ENCODE measurements at regions not wholly inside any gene's neighbourhood (a gene's known extent, or its start where the extent isn't known, plus 50 kb on each side); places are given as distances from the start of the nearest gene placed in this dataset.

DNA sequence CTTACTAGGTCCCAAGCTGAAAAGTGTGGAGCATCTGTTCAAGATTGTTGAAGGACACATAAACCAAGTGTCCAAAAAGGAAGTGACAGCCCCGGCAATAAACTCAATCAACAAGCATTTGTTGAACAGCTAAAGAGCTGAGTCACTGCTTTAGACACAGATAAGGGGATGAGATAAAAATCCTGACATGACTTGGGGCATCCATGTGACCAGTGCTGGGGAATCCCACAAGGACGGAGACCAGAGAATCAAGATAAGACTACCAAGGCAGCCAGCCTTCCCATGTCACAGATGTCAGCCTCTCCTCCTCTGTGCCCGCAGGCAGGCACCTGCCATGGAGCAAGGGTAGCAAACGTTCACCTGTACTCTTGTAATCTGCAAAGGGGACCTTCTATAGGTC lies 118.6 kb upstream of the KAZN start:
- Mint-ChIP-seq H3K27ac (no peak overlapping the region), H3K4me1 (ENCODE audit: low read depth) (no peaks in the 10 kb centered on the region), H3K36me3 (no peaks in the 10 kb centered on the region), H3K27me3 (no peaks in the 10 kb centered on the region), H3K9me3 (ENCODE audit: low read depth) (no peaks in the 10 kb centered on the region), H3K4me3 (no peak overlapping the region)

- no peak overlapping the region for H3K4me3 Mint-ChIP-seq
- no peaks in the 10 kb centered on the region for H3K4me1 Mint-ChIP-seq (ENCODE audit: low read depth)
- H3K36me3 Mint-ChIP-seq: no peaks in the 10 kb centered on the region
- no peaks in the 10 kb centered on the region for H3K9me3 Mint-ChIP-seq (ENCODE audit: low read depth)
- H3K27me3 Mint-ChIP-seq: no peaks in the 10 kb centered on the region
- H3K27ac Mint-ChIP-seq: no peak overlapping the region
Measured at GRCh38 chr1:14482784-14483450, 115.6 kb upstream of the KAZN start.

GRCh38 chr1:14485285-14485684 lies 113.2 kb upstream of the KAZN start:
- Mint-ChIP-seq H3K27ac (no peak overlapping the region), H3K9me3 (ENCODE audit: low read depth) (no peaks in the 10 kb centered on the region), H3K36me3 (no peaks in the 10 kb centered on the region), H3K27me3 (peaks cover 2% of the 10 kb centered on the region), H3K4me3 (no peak overlapping the region), H3K4me1 (ENCODE audit: low read depth) (no peaks in the 10 kb centered on the region)

DNA sequence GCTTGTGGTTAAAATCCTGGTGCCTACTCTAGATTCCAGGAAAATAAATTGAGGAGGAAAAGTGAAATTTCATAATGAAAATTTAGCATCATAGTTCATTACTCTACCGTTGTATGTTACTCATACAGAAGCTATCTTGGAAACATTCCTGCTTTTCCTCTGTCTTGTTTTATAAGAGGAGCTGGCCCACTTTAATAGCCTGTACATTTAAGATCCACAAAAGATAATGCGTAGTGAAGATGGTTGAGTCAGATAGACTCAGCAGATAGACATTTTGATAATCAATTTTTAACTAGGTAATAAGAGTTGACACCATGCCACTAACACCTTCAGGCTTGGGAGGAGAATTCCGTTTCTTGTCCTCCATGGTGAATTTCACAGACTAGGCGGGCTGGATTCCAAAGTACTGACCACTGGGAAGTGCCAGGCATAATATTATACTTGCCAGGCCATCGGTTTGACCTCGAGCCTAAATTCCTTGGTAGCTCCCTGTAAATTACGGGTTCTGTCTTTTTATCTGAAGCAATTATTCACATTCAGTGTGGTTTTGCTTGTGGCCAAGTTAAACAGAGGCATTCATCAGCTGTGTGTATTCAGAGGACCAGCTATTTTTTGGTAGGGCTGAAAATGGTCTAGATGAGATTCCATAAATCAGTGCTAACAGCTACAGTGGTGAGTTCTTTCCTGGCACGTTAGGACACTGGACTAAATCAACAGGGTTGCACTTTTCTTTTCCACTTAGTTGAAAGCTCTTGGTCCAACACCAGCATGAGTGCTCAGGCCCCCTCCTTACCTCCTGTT lies 111.9 kb upstream of the KAZN start:
- no peaks in the 10 kb centered on the region for H3K36me3 Mint-ChIP-seq
- peaks cover 2% of the 10 kb centered on the region for H3K27me3 Mint-ChIP-seq
- no peak overlapping the region for H3K27ac Mint-ChIP-seq
- H3K4me3 Mint-ChIP-seq: no peak overlapping the region
- no peaks in the 10 kb centered on the region for H3K4me1 Mint-ChIP-seq (ENCODE audit: low read depth)
- H3K9me3 Mint-ChIP-seq (ENCODE audit: low read depth): no peaks in the 10 kb centered on the region

GRCh38 chr1:14487671-14488070 lies 110.8 kb upstream of the KAZN start:
- Mint-ChIP-seq H3K27me3 (peaks cover 2% of the 10 kb centered on the region), H3K4me1 (ENCODE audit: low read depth) (no peaks in the 10 kb centered on the region), H3K27ac (no peak overlapping the region), H3K36me3 (no peaks in the 10 kb centered on the region), H3K9me3 (ENCODE audit: low read depth) (no peaks in the 10 kb centered on the region), H3K4me3 (no peak overlapping the region)

- no peaks in the 10 kb centered on the region for H3K4me1 Mint-ChIP-seq (ENCODE audit: low read depth)
- no peak overlapping the region for H3K27ac Mint-ChIP-seq
- peaks cover 14% of the 10 kb centered on the region for H3K27me3 Mint-ChIP-seq
Measured at GRCh38 chr1:14494911-14495310, 103.6 kb upstream of the KAZN start.

GRCh38 chr1:14495381-14495780 lies 103.1 kb upstream of the KAZN start:
- Mint-ChIP-seq H3K9me3 (ENCODE audit: low read depth) (peaks cover 3% of the 10 kb centered on the region), H3K36me3 (no peaks in the 10 kb centered on the region), H3K4me1 (ENCODE audit: low read depth) (no peaks in the 10 kb centered on the region), H3K27ac (no peak overlapping the region), H3K4me3 (no peak overlapping the region), H3K27me3 (peaks cover 14% of the 10 kb centered on the region)

More at GRCh38 chr1:14494911-14495310, 103.6 kb upstream of the KAZN start:
- Mint-ChIP-seq H3K9me3 (ENCODE audit: low read depth) (peaks cover 3% of the 10 kb centered on the region), H3K4me3 (no peak overlapping the region), H3K36me3 (no peaks in the 10 kb centered on the region)

DNA sequence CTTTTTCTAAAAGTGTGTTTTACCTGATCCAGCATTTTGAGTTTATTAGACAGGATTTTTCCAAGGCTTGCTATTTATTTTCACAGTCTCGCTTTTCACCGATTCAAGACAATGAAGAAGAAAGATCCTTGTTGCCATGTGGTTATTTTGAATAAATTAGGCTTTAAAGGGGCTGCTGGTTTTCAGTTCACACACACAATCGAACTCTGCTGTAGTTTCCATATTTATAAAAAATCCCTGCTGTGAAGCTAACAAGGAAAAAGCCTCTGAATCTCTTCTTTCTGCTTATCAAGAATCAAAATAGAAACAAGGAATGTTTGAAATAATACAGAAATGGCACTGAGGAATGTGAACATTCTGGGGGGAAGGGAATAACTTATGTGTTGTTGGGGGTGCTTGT lies 102.5 kb upstream of the KAZN start:
- peaks cover 3% of the 10 kb centered on the region for H3K9me3 Mint-ChIP-seq (ENCODE audit: low read depth)
- no peaks in the 10 kb centered on the region for H3K4me1 Mint-ChIP-seq (ENCODE audit: low read depth)
- H3K36me3 Mint-ChIP-seq: no peaks in the 10 kb centered on the region
- H3K27ac Mint-ChIP-seq: no peak overlapping the region
- peaks cover 14% of the 10 kb centered on the region for H3K27me3 Mint-ChIP-seq
- no peak overlapping the region for H3K4me3 Mint-ChIP-seq

DNA sequence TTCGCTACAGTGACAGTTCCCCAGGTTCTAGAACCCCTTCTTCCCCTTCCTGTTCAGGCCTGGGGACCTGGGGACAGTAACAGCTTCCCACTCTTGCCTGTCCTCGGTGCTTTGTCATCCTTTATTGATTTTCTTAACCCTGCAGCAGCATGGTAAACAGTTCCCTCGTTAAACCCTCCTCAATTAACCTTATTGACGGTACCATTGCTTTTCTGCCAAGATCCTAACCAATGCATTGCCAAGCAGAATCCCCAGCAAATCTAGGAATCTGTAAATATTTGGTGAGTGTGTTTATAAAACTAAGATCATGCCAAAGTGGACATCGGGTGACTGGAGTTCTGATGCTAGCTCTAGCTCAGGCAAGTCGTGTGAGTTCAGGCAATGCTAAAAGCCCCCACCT lies 99.6 kb upstream of the KAZN start:
- H3K4me3 Mint-ChIP-seq: no peak overlapping the region
- H3K9me3 Mint-ChIP-seq (ENCODE audit: low read depth): peaks cover 3% of the 10 kb centered on the region
- no peak overlapping the region for H3K27ac Mint-ChIP-seq

DNA sequence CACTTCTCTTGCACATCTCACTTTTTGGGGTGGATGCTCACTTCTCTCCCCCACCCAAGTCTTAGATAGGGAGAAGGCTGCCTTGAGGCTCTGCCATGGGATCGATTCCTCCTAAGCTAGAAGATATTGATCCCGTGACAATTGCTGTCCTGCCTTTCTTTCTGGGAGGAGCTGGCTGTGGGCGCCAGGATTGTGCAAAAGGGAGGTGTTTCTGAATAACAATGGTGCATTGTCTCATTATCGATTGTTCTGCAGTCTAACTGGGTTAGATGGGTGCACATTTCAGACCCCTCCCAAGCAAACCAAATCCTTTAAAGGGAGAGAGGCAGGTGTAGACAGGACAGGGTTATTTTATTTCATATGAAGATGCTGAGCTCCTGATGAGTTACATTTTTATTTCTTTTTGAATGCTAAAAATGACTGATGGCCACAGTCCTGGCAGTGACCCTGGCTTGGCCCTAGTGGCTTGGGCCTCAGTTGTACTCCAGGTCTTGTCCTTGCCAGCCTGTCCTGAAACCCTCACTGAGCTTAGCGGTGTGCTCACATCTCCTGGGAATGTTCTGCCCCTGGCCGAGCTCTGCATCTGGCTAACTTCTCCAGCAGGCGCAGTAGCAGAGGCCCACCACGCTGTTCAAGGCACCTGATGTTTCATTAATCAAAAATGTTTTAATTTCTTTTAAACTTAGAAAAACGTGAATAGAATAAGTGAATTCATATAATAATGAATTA lies 99.0 kb upstream of the KAZN start:
- Mint-ChIP-seq H3K9me3 (ENCODE audit: low read depth) (peaks cover 3% of the 10 kb centered on the region), H3K27me3 (peaks cover 10% of the 10 kb centered on the region), H3K4me3 (no peak overlapping the region), H3K36me3 (no peaks in the 10 kb centered on the region), H3K27ac (no peak overlapping the region), H3K4me1 (ENCODE audit: low read depth) (no peaks in the 10 kb centered on the region)

More for the DNA sequence above, 99.6 kb upstream of the KAZN start:
- Mint-ChIP-seq H3K4me1 (ENCODE audit: low read depth) (no peaks in the 10 kb centered on the region), H3K27me3 (peaks cover 12% of the 10 kb centered on the region), H3K36me3 (no peaks in the 10 kb centered on the region)

DNA sequence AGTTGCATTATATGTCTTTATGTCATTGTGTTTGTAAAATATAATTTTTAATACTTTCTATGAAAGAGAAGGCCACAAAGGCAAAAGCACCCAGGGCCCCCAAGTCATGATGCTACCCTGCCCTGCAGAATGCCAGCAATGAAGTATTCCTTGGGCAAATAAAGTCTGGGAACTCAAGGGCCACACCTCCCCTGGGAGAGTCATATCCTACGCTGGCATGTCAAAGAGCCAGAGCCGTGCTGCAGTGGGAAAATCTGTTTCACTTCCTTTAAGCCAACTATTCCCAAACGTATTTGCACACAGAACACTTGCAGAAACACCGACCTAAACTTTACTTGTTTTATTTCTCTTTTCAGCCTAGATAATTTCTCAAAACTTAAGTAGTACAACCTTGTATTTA lies 98.4 kb upstream of the KAZN start:
- Mint-ChIP-seq H3K36me3 (no peaks in the 10 kb centered on the region), H3K4me1 (ENCODE audit: low read depth) (no peaks in the 10 kb centered on the region), H3K27ac (no peak overlapping the region), H3K9me3 (ENCODE audit: low read depth) (peaks cover 3% of the 10 kb centered on the region), H3K4me3 (no peak overlapping the region), H3K27me3 (peaks cover 7% of the 10 kb centered on the region)

DNA sequence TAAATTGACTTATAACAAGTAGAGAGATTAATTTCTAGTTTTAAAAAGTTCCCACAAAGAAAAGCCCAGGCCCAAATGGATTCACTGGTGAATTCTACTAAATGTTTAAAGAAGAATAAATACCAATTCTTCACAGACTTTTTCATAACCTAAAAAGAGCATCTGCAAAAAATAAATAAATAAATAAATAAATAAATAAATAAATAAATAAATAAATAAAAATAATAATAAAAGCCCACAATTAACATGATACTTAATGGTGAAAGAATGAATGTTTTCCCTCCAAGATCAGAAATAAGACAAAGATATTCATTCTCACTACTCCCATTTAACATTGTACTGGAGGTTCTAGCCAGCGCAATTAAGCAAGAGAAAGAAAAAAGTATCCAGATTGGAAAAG lies 97.6 kb upstream of the KAZN start:
- H3K9me3 Mint-ChIP-seq (ENCODE audit: low read depth): peaks cover 3% of the 10 kb centered on the region
- no peak overlapping the region for H3K4me3 Mint-ChIP-seq
- no peaks in the 10 kb centered on the region for H3K4me1 Mint-ChIP-seq (ENCODE audit: low read depth)
- H3K36me3 Mint-ChIP-seq: no peaks in the 10 kb centered on the region
- no peak overlapping the region for H3K27ac Mint-ChIP-seq
- peaks cover 4% of the 10 kb centered on the region for H3K27me3 Mint-ChIP-seq

- H3K27ac Mint-ChIP-seq: no peak overlapping the region
- H3K4me3 Mint-ChIP-seq: no peak overlapping the region
- H3K36me3 Mint-ChIP-seq: no peaks in the 10 kb centered on the region
- H3K27me3 Mint-ChIP-seq: peaks cover 3% of the 10 kb centered on the region
- no peaks in the 10 kb centered on the region for H3K4me1 Mint-ChIP-seq (ENCODE audit: low read depth)
- H3K9me3 Mint-ChIP-seq (ENCODE audit: low read depth): no peaks in the 10 kb centered on the region
Measured at GRCh38 chr1:14504517-14504916, 94.0 kb upstream of the KAZN start.

DNA sequence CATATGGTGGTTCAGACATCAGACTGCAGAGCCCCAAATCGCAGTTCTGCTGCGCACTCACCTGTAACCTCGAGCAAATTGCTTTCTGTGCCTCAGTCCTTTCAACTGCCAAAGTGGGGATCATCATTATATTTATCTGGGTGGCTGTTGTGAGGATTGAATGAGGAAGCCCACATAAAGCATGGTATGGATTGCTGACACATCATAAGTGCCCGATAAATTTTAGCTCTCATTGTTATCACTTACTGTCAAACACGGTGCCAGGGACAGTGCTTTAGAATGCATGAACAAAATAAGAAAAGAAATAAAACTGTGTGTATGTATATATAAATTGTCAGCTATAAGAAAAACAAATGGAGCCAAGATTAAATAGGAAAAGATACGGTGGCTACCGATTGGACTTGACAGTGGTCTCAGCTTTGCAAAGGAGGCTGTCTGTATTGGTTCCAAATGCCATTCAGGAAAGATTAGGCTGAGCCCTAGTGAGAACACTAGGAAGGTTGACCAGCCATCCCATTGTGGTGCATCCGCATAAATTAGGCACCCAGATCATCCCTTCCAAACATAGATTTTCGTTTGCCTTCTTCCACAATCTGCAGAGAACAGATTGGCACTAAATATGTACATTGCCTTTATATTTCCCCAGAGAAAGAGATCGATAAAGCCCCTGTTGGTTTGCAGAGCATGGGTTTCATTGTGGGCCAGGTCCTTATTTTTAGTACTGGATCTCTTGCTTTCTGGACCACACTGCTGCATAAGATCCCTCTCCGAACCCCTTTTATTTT lies 91.8 kb upstream of the KAZN start:
- Mint-ChIP-seq H3K27me3 (peaks cover 3% of the 10 kb centered on the region), H3K36me3 (no peaks in the 10 kb centered on the region), H3K4me3 (no peak overlapping the region), H3K9me3 (ENCODE audit: low read depth) (no peaks in the 10 kb centered on the region), H3K4me1 (ENCODE audit: low read depth) (no peaks in the 10 kb centered on the region), H3K27ac (no peak overlapping the region)

DNA sequence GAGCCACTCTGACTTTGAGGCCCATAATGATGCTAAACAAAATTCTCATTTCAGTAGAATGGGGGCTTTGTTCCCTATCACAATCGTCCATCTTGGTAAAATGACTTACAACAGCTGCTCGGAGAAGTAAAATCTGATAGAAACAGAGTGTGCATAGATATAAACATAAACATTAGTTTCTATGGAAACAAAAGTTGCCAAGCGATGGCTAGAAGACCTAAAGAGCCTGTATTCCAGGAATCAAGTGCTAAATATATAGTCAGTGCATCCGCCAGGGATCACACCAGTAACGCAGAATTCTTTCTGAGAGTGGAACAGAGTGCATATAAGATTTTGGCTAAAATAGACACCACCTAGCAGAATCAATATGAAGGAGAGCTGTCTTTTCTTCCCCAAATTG lies 91.2 kb upstream of the KAZN start:
- no peak overlapping the region for H3K4me3 Mint-ChIP-seq
- no peaks in the 10 kb centered on the region for H3K36me3 Mint-ChIP-seq
- peaks cover 3% of the 10 kb centered on the region for H3K27me3 Mint-ChIP-seq
- H3K4me1 Mint-ChIP-seq (ENCODE audit: low read depth): no peaks in the 10 kb centered on the region
- H3K9me3 Mint-ChIP-seq (ENCODE audit: low read depth): no peaks in the 10 kb centered on the region
- H3K27ac Mint-ChIP-seq: no peak overlapping the region
